GM13976 (cell line): ENCODE measurements at regions not wholly inside any gene's neighbourhood (a gene's known extent, or its start where the extent isn't known, plus 50 kb on each side); places are given as distances from the start of the nearest gene placed in this dataset.

ENCODE experiments used
- DNase-seq: peaks from one replicate; pipeline ENCODE4 v3.0.0; 2012; ENCODE audit warnings: low spot score
- in situ Hi-C: fragments of 300-500 bp; cut with MboI; formaldehyde crosslinking; loops from one replicate; pipeline ENCODE4 v1.12.0; 2022; ENCODE audit warnings: low sequenced_read_pairs, mixed read lengths, inconsistent platforms; ENCODE audit not compliant: unreplicated experiment
- TF ChIP-seq, protein P1 (sequence below): IDR thresholded peaks from 2 replicates; pipeline ENCODE4 v1.5.1; 2012; ENCODE audit warnings: borderline replicate concordance, mild to moderate bottlenecking; ENCODE audit not compliant: insufficient read depth; ENCODE audit errors: extremely low read depth, missing control alignments, control extremely low read depth

DNA sequence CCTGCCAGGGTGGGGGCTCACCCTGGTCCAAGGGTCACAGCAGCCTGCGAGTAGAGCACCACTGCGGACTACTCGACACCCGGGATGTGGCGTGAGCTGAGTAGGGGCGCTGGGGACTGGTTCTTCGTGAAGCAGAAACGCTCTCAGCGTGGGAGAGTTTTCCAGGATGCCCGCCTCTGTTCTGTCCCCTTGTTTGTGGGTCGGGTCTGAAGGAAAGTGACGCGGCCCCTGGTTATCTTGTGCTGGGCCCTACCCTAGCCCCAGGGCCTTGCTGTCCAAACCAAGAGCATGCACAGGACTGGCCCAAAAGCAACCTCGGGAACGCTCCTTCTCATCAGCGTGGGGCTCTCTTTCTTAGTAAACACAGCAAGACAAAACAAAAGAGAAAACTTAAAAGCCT, 303.3 kb downstream of the IRF8 start:
- DNase-seq, result no peak
- TF ChIP-seq, protein P1, sequence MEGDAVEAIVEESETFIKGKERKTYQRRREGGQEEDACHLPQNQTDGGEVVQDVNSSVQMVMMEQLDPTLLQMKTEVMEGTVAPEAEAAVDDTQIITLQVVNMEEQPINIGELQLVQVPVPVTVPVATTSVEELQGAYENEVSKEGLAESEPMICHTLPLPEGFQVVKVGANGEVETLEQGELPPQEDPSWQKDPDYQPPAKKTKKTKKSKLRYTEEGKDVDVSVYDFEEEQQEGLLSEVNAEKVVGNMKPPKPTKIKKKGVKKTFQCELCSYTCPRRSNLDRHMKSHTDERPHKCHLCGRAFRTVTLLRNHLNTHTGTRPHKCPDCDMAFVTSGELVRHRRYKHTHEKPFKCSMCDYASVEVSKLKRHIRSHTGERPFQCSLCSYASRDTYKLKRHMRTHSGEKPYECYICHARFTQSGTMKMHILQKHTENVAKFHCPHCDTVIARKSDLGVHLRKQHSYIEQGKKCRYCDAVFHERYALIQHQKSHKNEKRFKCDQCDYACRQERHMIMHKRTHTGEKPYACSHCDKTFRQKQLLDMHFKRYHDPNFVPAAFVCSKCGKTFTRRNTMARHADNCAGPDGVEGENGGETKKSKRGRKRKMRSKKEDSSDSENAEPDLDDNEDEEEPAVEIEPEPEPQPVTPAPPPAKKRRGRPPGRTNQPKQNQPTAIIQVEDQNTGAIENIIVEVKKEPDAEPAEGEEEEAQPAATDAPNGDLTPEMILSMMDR, result no peak
- in situ Hi-C loops, result no loop called here

DNA sequence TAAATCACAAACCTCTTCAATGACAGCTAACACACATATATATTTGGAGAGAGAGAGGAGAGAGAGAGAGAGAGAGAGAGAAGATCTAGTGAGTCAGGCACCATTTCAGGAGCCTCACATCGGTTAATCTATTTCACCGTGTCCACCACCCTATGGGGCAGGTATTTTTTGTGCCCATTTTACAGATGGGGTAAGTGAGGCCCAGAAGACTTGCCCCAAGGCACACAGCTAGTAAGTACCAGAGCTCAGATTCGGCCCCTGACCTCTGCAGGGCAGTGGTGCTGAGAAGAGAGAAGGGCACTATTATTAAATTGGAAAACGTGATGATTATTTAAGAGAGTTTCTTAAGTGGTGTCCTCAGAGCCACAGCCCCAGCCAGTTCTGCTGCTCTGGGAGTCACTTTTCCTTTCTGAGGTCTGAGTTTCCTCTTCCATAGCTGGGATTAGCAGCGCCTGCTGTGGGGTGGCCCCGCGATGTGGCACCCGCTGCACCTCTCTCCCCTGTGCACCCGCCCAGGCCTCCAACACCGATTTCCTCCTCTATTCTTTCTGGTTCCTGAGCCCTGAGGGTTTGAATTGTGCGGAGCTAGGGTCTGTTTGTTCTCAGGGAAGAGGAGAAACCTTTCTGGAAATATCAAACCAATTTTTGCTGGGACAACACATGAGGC, 303.9 kb downstream of the IRF8 start:
- DNase-seq, result no peak
- in situ Hi-C loops, result no loop called here
- TF ChIP-seq, protein P1, result no peak

DNA sequence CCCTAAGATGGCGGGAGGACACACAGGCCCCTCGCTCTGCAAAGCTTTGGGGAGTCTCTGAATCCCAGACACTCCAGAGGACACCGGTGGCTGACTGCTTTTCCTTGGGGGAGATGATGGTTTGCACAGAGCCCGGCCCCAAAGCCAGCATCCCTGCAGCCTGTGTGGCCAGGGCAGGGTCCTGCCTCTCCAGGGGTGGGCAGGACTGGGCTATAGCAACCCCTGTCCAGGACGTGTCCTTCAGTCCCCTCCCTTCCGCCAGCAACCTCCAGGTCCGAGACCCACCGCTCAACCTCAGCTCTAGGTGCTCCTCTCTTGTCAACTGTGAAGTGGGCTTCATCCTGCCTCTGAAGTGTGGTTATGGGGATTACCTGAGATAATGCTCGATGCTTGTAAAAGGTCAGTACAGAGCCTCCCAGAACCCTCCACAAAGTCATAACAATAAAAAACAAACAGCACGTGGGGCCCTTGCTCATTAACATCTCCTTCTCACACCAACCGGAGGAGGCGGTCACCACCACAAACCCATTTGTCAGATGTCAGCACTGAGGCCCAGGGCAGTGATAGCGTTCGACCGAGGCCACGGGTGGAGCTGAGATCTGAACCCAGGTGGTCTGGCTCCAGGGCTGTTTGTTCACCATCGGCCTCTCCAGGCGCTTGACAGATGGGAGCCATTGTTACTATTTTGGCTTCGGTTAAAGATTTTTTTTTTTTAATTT, 304.8 kb downstream of the IRF8 start:
- TF ChIP-seq, protein P1, result no peak
- in situ Hi-C loops, result no loop called here
- no peak for DNase-seq

DNA sequence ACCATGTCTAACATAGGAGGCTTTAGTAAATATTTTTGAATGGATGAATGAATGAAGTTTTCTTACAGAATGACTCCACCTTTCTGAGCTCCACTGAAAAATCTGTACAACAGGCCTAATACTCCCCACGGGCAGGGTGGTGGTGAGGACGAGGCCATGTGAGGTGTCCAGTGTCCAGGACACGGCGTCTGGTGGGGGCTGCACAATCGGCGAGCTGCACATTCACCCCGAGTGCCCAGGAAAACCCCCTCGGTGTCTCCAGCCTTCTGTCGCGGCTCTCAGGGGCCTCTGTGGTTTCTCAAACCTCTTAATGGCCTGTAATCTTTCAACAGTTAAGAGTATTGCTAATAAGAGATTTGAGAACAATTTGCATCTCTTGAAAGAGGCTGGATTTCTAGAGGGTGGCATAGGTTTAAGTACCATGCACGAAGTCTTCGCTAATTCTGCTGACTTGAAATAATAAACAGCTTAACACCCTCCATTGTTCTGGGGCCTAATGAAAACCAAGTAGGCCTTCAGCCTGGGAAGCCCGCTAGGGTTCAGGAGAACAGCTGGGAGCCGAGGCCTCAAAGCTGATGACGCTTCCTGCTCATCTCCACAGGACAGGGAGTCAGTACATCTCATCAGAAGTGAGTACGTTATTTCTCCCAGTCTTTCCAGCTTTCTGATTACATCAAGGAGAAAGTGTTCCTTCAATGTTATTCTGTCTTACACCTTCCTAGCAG, 304.6 kb upstream of the FOXF1 start:
- in situ Hi-C loops, result no loop called here
- TF ChIP-seq, protein P1, result no peak
- DNase-seq, result no peak

DNA sequence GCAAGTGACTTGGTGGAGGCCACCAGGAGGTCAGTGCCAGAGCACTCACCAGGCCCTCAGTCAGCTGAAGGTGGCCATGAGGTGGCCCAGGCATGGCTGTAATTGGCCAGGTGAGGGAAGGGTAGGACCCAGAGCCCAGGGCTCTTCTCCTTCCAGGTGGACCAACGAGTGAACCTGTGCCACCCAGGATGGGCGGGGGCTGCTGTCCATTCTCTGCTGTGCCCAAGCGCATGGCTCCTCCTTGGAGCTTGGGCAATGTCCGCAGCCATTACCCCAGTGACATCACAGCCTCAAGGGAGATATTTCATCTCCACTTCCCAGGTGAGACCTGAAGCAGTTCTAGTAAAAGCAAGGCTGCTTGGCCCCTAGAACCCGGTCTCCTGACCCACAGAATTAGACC, 303.0 kb upstream of the FOXF1 start:
- DNase-seq, result no peak
- in situ Hi-C loops, result no loop called here
- TF ChIP-seq, protein P1, result no peak

DNA sequence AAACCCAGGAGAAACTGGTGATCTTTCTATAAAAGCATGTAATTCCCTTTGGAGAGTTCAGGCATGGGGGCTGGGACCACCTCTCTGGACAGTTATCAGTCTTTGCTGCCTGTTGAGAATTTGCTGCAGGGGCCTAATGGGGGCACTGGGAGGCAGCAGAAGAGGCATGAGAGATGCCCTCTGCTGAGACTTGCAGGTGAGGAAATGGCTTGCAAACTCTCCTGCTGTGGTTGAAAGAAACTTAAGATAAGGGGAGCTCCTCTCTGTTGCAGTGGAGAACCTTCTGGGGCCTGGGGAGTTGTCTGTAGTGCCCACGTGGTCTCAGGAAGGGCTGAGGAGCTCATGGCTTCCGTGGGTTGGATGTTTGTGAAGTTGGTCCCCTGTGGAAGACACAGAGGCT, 301.1 kb upstream of the FOXF1 start:
- TF ChIP-seq, protein P1, result no peak
- no peak for DNase-seq
- in situ Hi-C loops, result no loop called here
